MCF 10A (cell line): ENCODE measurements at regions not wholly inside any gene's neighbourhood (a gene's known extent, or its start where the extent isn't known, plus 50 kb on each side); places are given as distances from the start of the nearest gene placed in this dataset.

Experiments used
- BruUV-seq: library from RNA; stranded (reverse); fragments of 400-500 nt; replicated peaks from 2 replicates; lab custom pipeline; 2021; lab: Mats Ljungman, UMichigan
- CTCF ChIA-PET: fragments of 300-600 bp; sonication (Branson Sonifier 250); formaldehyde crosslinking; extraction: SDS; loops from one replicate; lab custom pipeline; 2021; ENCODE audit warnings: antibody characterized with exemption, inconsistent platforms; lab: Yijun Ruan, JAX
- POLR2A ChIA-PET: fragments of 300-600, 350-650 bp; sonication (Branson Sonifier 250); formaldehyde crosslinking; extraction: SDS; loops from one replicate; lab custom pipeline; 2020; ENCODE audit warnings: antibody characterized with exemption, inconsistent platforms; lab: Yijun Ruan, JAX
- DNase-seq: peaks from one replicate; pipeline ENCODE4 v3.0.0-alpha.2; 2018; ENCODE audit not compliant: unreplicated experiment
- H3K27ac Mint-ChIP-seq: one replicate; pipeline ENCODE4 v1.8.0; 2022; ENCODE audit warnings: mild to moderate bottlenecking, low read depth, mixed read lengths; ENCODE audit not compliant: unreplicated experiment
- H3K27me3 Mint-ChIP-seq: one replicate; pipeline ENCODE4 v1.8.0; 2022; ENCODE audit warnings: mixed read lengths; ENCODE audit not compliant: insufficient read depth, unreplicated experiment
- H3K36me3 Mint-ChIP-seq: one replicate; pipeline ENCODE4 v1.8.0; 2022; ENCODE audit warnings: mild to moderate bottlenecking, moderate library complexity, mixed read lengths; ENCODE audit not compliant: insufficient read depth, unreplicated experiment
- H3K4me1 Mint-ChIP-seq: one replicate; pipeline ENCODE4 v1.8.0; 2022; ENCODE audit warnings: mixed read lengths; ENCODE audit not compliant: insufficient read depth, unreplicated experiment
- H3K4me3 Mint-ChIP-seq: one replicate; pipeline ENCODE4 v1.8.0; 2022; ENCODE audit warnings: mild to moderate bottlenecking, moderate library complexity, mixed read lengths; ENCODE audit not compliant: unreplicated experiment
- H3K9me3 Mint-ChIP-seq: one replicate; pipeline ENCODE4 v1.8.0; 2022; ENCODE audit warnings: mixed read lengths; ENCODE audit not compliant: unreplicated experiment
- intact Hi-C: fragments of 100-400 bp; cut with micrococcal nuclease; formaldehyde crosslinking; loops from 2 replicates; pipeline ENCODE4 v1.14.1; 2022
- TF ChIP-seq, protein P1 (sequence below): fragments of 200-600 bp; IDR thresholded peaks from one replicate; pipeline ENCODE4 v1.8.0; 2022; ENCODE audit warnings: antibody characterized with exemption, mild to moderate bottlenecking; ENCODE audit not compliant: unreplicated experiment

DNA sequence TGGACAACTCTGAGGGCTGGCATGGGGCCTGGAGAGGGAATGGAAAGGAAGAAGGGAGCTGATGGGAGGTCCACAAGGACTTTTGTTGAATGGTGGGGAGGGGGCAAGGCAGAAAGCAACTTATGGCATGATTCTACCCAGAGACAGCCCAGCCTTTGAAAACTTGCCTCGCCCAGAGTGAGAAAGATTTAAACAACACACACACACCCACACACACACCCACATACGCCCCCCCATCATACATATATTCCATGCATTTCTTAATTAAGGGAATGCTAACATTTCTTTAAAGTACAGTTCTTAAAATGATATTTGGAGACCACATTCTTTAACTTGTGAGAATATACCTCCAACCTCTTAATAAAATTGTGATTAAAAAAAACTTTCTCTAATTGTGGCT lies 115.4 kb upstream of the F3 start:
- TF ChIP-seq, protein P1, sequence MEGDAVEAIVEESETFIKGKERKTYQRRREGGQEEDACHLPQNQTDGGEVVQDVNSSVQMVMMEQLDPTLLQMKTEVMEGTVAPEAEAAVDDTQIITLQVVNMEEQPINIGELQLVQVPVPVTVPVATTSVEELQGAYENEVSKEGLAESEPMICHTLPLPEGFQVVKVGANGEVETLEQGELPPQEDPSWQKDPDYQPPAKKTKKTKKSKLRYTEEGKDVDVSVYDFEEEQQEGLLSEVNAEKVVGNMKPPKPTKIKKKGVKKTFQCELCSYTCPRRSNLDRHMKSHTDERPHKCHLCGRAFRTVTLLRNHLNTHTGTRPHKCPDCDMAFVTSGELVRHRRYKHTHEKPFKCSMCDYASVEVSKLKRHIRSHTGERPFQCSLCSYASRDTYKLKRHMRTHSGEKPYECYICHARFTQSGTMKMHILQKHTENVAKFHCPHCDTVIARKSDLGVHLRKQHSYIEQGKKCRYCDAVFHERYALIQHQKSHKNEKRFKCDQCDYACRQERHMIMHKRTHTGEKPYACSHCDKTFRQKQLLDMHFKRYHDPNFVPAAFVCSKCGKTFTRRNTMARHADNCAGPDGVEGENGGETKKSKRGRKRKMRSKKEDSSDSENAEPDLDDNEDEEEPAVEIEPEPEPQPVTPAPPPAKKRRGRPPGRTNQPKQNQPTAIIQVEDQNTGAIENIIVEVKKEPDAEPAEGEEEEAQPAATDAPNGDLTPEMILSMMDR = no peak
- DNase-seq = no peak
- Mint-ChIP-seq H3K27me3 (no peaks in the 10 kb centered on the region), H3K4me3 (no peak overlapping the region), H3K9me3 (no peaks in the 10 kb centered on the region), H3K36me3 (no peaks in the 10 kb centered on the region), H3K4me1 (peaks cover 32% of the 10 kb centered on the region), H3K27ac (no peak overlapping the region)
- intact Hi-C loops = no loop called here
- BruUV-seq = no TSS peak
- CTCF ChIA-PET = no interaction called here
- POLR2A ChIA-PET = no interaction called here

- ChIA-PET CTCF (no interaction called here), POLR2A (interaction anchor here (0.7 to 2.3 kb wide), 3 partner anchors 12 to 126 kb away, joined by 3 to 7 read pairs (median 5); partner anchors contain the start of gene F3)
Observed at GRCh38 chr1:94654919-94655318, 113.4 kb upstream of the F3 start.

DNA sequence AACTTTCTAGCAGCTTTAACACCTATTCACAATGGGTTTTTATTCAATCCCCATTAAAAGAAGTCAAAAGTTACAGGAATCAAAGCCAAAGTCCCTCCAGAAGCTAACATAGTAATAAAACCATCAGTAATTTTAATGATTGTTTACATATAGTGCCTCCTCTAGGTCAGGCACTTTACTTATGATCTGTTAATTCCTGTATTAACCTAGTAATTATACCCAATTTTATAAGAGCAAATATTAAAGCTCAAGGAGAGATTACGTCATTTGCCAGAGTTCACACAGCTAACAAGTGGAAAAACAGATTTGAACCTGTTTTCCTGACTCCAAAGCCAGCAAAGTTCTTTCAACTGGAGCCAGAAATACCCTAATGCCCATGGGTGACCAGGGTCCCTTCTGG lies 112.9 kb upstream of the F3 start:
- BruUV-seq = no TSS peak
- intact Hi-C loops = no loop called here
- H3K27ac Mint-ChIP-seq = peak overlapping the region; percentile 54
- no peaks in the 10 kb centered on the region for H3K36me3 Mint-ChIP-seq
- ChIA-PET CTCF (interaction anchor here (0.6 to 1.0 kb wide), 2 partner anchors 54 to 114 kb away, joined by 3 read pairs; no protein-coding TSS in a partner anchor), POLR2A (interaction anchor here (0.7 to 2.3 kb wide), 3 partner anchors 12 to 126 kb away, joined by 3 to 7 read pairs (median 5); partner anchors contain the start of gene F3)
- no peaks in the 10 kb centered on the region for H3K27me3 Mint-ChIP-seq
- DNase-seq = no peak
- no peaks in the 10 kb centered on the region for H3K9me3 Mint-ChIP-seq
- H3K4me3 Mint-ChIP-seq = no peak overlapping the region
- TF ChIP-seq, protein P1 = no peak
- H3K4me1 Mint-ChIP-seq = peaks cover 32% of the 10 kb centered on the region

More at GRCh38 chr1:94654919-94655318, 113.4 kb upstream of the F3 start:
- Mint-ChIP-seq H3K9me3 (no peaks in the 10 kb centered on the region), H3K27me3 (no peaks in the 10 kb centered on the region), H3K27ac (peak overlapping the region; percentile 54), H3K4me1 (peaks cover 32% of the 10 kb centered on the region), H3K36me3 (no peaks in the 10 kb centered on the region), H3K4me3 (no peak overlapping the region)
- TF ChIP-seq, protein P1 = no peak
- no peak for DNase-seq
- no TSS peak for BruUV-seq
- intact Hi-C loops = no loop called here

- Mint-ChIP-seq H3K27me3 (no peaks in the 10 kb centered on the region), H3K4me3 (no peak overlapping the region), H3K36me3 (no peaks in the 10 kb centered on the region), H3K9me3 (no peaks in the 10 kb centered on the region), H3K4me1 (peaks cover 32% of the 10 kb centered on the region), H3K27ac (peak overlapping the region; percentile 54)
- ChIA-PET CTCF (interaction anchor here (0.6 to 1.0 kb wide), 4 partner anchors 9 to 195 kb away, joined by 3 to 4 read pairs (median 3); no protein-coding TSS in a partner anchor), POLR2A (interaction anchor here (0.7 to 2.3 kb wide), 4 partner anchors 9 to 127 kb away, joined by 3 to 7 read pairs (median 4); partner anchors contain the start of gene F3)
- intact Hi-C loops = no loop called here
- DNase-seq = peak; percentile 64
- BruUV-seq = no TSS peak
- TF ChIP-seq, protein P1 = no peak
Observed at GRCh38 chr1:94654031-94654430, 112.5 kb upstream of the F3 start.
